OCI-LY1 (cell line): ENCODE measurements at regions not wholly inside any gene's neighbourhood (a gene's known extent, or its start where the extent isn't known, plus 50 kb on each side); places are given as distances from the start of the nearest gene placed in this dataset.

ENCODE experiments used
- H2AFZ ChIP-seq: fragments of 200-600 bp; sonication (generic), shearing (Covaris generic); 2 replicates; pipeline ENCODE4 v1.6.0; 2014; ENCODE audit warnings: antibody characterized with exemption, mild to moderate bottlenecking, low read length
- H3F3A ChIP-seq: fragments of 200-600 bp; sonication (generic), shearing (Covaris generic); 2 replicates; pipeline ENCODE4 v1.6.0; 2014; ENCODE audit warnings: mild to moderate bottlenecking, antibody characterized with exemption, low read length, moderate library complexity; ENCODE audit not compliant: insufficient read depth
- H3K27ac ChIP-seq: fragments of 200-600 bp; sonication (generic); 2 replicates; pipeline ENCODE4 v1.5.1; 2014; ENCODE audit warnings: low read length, mixed run types, mild to moderate bottlenecking, low read depth; ENCODE audit not compliant: poor library complexity, severe bottlenecking
- H3K27me3 ChIP-seq: fragments of 200-600 bp; sonication (generic); 2 replicates; pipeline ENCODE4 v1.6.0; 2014; ENCODE audit warnings: antibody characterized with exemption, mild to moderate bottlenecking, low read length, moderate library complexity; ENCODE audit not compliant: insufficient read depth
- H3K36me3 ChIP-seq: fragments of 200-600 bp; sonication (generic); 2 replicates; pipeline ENCODE4 v1.6.1; 2014; ENCODE audit warnings: mild to moderate bottlenecking, antibody characterized with exemption, low read length, moderate library complexity, mixed read lengths; ENCODE audit not compliant: insufficient read depth
- H3K4me1 ChIP-seq: fragments of 200-600 bp; sonication (generic); 2 replicates; pipeline ENCODE4 v1.5.1; 2014; ENCODE audit warnings: mild to moderate bottlenecking, low read length, moderate library complexity; ENCODE audit not compliant: insufficient read depth, severe bottlenecking
- H3K4me2 ChIP-seq: fragments of 200-600 bp; sonication (generic), shearing (Covaris generic); 2 replicates; pipeline ENCODE4 v1.6.1; 2014; ENCODE audit warnings: low read length
- H3K4me3 ChIP-seq: fragments of 200-600 bp; sonication (generic); 2 replicates; pipeline ENCODE4 v1.5.1; 2014; ENCODE audit warnings: low read length, low read depth, mild to moderate bottlenecking, mixed read lengths; ENCODE audit not compliant: poor library complexity, severe bottlenecking
- H3K79me2 ChIP-seq: fragments of 200-600 bp; shearing (Covaris generic); 2 replicates; pipeline ENCODE4 v1.6.1; 2016; ENCODE audit warnings: mixed run types, low read length, mixed read lengths; ENCODE audit not compliant: insufficient read depth
- H3K9ac ChIP-seq: fragments of 200-600 bp; sonication (generic), shearing (Covaris generic); 2 replicates; pipeline ENCODE4 v1.6.1; 2014; ENCODE audit warnings: mild to moderate bottlenecking, low read length, mixed read lengths
- H3K9me2 ChIP-seq: fragments of 200-600 bp; sonication (generic), shearing (Covaris generic); 2 replicates; pipeline ENCODE4 v1.6.1; 2014; ENCODE audit warnings: low read depth, mild to moderate bottlenecking, low read length, mixed read lengths
- H3K9me3 ChIP-seq: fragments of 200-600 bp; shearing (Covaris generic); 2 replicates; pipeline ENCODE4 v1.6.1; 2014; ENCODE audit warnings: low read length, mixed read lengths
- H4K20me1 ChIP-seq: fragments of 200-600 bp; sonication (generic), shearing (Covaris generic); 2 replicates; pipeline ENCODE4 v1.6.0; 2016; ENCODE audit warnings: mild to moderate bottlenecking, low read length; ENCODE audit not compliant: insufficient read depth
- EZH2 ChIP-seq: fragments of 200-600 bp; sonication (generic), shearing (Covaris generic); IDR thresholded peaks from 2 replicates; pipeline ENCODE4 v1.8.0; 2017; ENCODE audit warnings: borderline replicate concordance, mixed run types, mild to moderate bottlenecking, antibody characterized with exemption, low read length, moderate library complexity, mixed read lengths
- TF ChIP-seq, protein P1 (sequence below): fragments of 200-600 bp; sonication (generic), shearing (Covaris generic); IDR thresholded peaks from 2 replicates; pipeline ENCODE4 v1.5.1; 2017; ENCODE audit warnings: mild to moderate bottlenecking, antibody characterized with exemption, low read length, moderate library complexity, mixed read lengths

DNA sequence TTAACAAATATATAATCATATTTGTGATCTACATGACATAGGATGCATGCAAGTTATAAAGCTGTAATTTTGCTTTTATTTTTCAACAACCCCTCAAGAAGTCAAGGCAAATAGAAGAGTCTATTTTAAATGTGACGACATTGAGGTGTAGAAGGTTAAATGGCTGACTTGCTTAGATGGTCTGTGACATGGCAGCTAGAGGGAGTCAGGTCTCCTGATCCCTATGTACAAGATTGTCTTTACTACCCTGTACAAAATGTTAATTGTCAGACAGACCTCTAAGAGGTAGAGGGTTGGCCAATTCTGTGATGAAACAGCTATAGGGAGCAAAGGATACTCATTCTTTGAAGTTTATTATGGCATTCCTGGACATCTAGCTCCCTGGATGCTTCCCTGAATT is 380.9 kb upstream of the MEF2C start:
- no peak overlapping the region for H3K4me2 ChIP-seq
- no peak for TF ChIP-seq EZH2
- TF ChIP-seq, protein P1, sequence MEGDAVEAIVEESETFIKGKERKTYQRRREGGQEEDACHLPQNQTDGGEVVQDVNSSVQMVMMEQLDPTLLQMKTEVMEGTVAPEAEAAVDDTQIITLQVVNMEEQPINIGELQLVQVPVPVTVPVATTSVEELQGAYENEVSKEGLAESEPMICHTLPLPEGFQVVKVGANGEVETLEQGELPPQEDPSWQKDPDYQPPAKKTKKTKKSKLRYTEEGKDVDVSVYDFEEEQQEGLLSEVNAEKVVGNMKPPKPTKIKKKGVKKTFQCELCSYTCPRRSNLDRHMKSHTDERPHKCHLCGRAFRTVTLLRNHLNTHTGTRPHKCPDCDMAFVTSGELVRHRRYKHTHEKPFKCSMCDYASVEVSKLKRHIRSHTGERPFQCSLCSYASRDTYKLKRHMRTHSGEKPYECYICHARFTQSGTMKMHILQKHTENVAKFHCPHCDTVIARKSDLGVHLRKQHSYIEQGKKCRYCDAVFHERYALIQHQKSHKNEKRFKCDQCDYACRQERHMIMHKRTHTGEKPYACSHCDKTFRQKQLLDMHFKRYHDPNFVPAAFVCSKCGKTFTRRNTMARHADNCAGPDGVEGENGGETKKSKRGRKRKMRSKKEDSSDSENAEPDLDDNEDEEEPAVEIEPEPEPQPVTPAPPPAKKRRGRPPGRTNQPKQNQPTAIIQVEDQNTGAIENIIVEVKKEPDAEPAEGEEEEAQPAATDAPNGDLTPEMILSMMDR = peak; percentile 33; the same call in 1 of the 2 replicates

GRCh38 chr5:89262030-89262429 is 379.0 kb upstream of the MEF2C start:
- no peaks in the 10 kb centered on the region for H3K9me2 ChIP-seq
- no peaks in the 10 kb centered on the region for H3K36me3 ChIP-seq
- H4K20me1 ChIP-seq = no peaks in the 10 kb centered on the region
- H3K4me3 ChIP-seq = no peak overlapping the region
- H3K27me3 ChIP-seq = no peaks in the 10 kb centered on the region
- H3K4me1 ChIP-seq = peaks cover 30% of the 10 kb centered on the region
- H2AFZ ChIP-seq = no peak overlapping the region
- TF ChIP-seq, protein P1 = no peak
- no peak for TF ChIP-seq EZH2
- no peak overlapping the region for H3K4me2 ChIP-seq
- no peaks in the 10 kb centered on the region for H3K9me3 ChIP-seq
- no peaks in the 10 kb centered on the region for H3F3A ChIP-seq
- no peak overlapping the region for H3K27ac ChIP-seq
- H3K79me2 ChIP-seq = no peaks in the 10 kb centered on the region
- no peak overlapping the region for H3K9ac ChIP-seq

More for the DNA sequence above, 380.9 kb upstream of the MEF2C start:
- H3K4me1 ChIP-seq = peaks cover 45% of the 10 kb centered on the region
- no peaks in the 10 kb centered on the region for H4K20me1 ChIP-seq
- no peaks in the 10 kb centered on the region for H3K36me3 ChIP-seq
- no peaks in the 10 kb centered on the region for H3K9me2 ChIP-seq
- no peak overlapping the region for H3K27ac ChIP-seq
- no peaks in the 10 kb centered on the region for H3K27me3 ChIP-seq
- H3K4me3 ChIP-seq = no peak overlapping the region
- H3F3A ChIP-seq = no peaks in the 10 kb centered on the region
- H3K79me2 ChIP-seq = no peaks in the 10 kb centered on the region
- H3K9ac ChIP-seq = no peak overlapping the region
- H3K9me3 ChIP-seq = no peaks in the 10 kb centered on the region
- H2AFZ ChIP-seq = no peak overlapping the region

GRCh38 chr5:89260254-89260653 is 377.3 kb upstream of the MEF2C start:
- no peaks in the 10 kb centered on the region for H3K9me3 ChIP-seq
- no peak overlapping the region for H3K4me2 ChIP-seq
- H3K79me2 ChIP-seq = no peaks in the 10 kb centered on the region
- no peak overlapping the region for H3K9ac ChIP-seq
- H3K27me3 ChIP-seq = no peaks in the 10 kb centered on the region
- TF ChIP-seq EZH2 = no peak
- TF ChIP-seq, protein P1 = peak; percentile 45; the same call in 1 of the 2 replicates
- no peaks in the 10 kb centered on the region for H3K36me3 ChIP-seq
- H3K27ac ChIP-seq = no peak overlapping the region
- no peaks in the 10 kb centered on the region for H3F3A ChIP-seq
- H3K4me1 ChIP-seq = peaks cover 14% of the 10 kb centered on the region
- H3K4me3 ChIP-seq = no peak overlapping the region
- no peaks in the 10 kb centered on the region for H3K9me2 ChIP-seq
- H4K20me1 ChIP-seq = no peaks in the 10 kb centered on the region
- H2AFZ ChIP-seq = no peak overlapping the region
